PFSK-1 (cell line): ENCODE measurements at regions not wholly inside any gene's neighbourhood (a gene's known extent, or its start where the extent isn't known, plus 50 kb on each side); places are given as distances from the start of the nearest gene placed in this dataset.

Source experiments
- POLR2AphosphoS5 ChIP-seq: IDR thresholded peaks from 2 replicates; pipeline ENCODE4 v1.6.1; 2012; ENCODE audit warnings: low read depth, mild to moderate bottlenecking, control low read depth, low read length, moderate library complexity
- SIN3A ChIP-seq: IDR thresholded peaks from 2 replicates; pipeline ENCODE4 v1.6.1; 2012; ENCODE audit warnings: mild to moderate bottlenecking, low read length, moderate library complexity, borderline replicate concordance; ENCODE audit not compliant: insufficient read depth
- TAF1 ChIP-seq: IDR thresholded peaks from 2 replicates; pipeline ENCODE4 v1.6.1; 2012; ENCODE audit warnings: low read length, control low read depth, borderline replicate concordance; ENCODE audit not compliant: insufficient read depth
- TF ChIP-seq, protein P1 (sequence below), 2 experiments: IDR thresholded peaks; 2 replicates each; pipeline versions ENCODE4 v1.6.1 to v1.8.0; 2011 to 2012; ENCODE audit warnings: low read depth in 2 of 2, low read length in 2 of 2, control low read depth in 1 of 2, inconsistent platforms in 1 of 2, mild to moderate bottlenecking in 1 of 2, moderate library complexity in 1 of 2; ENCODE audit not compliant: insufficient read depth in 1 of 2

DNA sequence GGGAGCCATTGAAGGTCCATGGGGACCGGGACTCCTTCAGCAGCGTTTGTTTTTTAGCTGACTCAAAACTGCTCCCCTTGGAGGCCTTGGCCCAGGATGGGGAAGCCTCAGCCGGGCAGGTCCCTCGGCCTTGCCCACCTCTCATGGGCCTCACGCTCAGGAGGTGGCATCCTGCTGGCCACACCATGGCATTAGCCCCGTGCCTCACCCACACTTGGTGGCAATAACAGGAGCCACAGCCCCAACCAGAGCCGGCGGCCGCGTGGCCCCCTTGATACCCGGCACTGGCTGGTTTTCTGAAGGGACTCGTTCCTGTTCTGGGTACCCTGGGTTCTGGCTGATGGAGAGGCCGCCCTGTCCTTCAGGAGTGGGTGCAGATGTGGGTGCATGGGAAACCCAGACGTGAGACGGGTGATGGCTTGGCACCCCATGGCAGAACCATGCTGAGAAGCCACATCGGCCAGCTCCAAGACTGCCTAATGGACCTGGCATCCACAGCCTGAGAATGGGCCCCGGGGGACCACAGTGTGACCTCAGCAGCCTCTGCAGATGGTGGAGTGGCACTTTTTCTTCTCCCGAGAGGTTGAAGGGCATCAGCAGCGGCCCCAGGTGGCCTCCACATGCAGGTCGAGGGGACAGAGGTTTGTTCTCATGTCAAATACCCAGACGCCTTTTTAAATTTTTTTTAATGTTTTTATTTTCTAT lies 49.8 kb upstream of the PPARA start:
- no peak for TF ChIP-seq TAF1
- TF ChIP-seq, protein P1, sequence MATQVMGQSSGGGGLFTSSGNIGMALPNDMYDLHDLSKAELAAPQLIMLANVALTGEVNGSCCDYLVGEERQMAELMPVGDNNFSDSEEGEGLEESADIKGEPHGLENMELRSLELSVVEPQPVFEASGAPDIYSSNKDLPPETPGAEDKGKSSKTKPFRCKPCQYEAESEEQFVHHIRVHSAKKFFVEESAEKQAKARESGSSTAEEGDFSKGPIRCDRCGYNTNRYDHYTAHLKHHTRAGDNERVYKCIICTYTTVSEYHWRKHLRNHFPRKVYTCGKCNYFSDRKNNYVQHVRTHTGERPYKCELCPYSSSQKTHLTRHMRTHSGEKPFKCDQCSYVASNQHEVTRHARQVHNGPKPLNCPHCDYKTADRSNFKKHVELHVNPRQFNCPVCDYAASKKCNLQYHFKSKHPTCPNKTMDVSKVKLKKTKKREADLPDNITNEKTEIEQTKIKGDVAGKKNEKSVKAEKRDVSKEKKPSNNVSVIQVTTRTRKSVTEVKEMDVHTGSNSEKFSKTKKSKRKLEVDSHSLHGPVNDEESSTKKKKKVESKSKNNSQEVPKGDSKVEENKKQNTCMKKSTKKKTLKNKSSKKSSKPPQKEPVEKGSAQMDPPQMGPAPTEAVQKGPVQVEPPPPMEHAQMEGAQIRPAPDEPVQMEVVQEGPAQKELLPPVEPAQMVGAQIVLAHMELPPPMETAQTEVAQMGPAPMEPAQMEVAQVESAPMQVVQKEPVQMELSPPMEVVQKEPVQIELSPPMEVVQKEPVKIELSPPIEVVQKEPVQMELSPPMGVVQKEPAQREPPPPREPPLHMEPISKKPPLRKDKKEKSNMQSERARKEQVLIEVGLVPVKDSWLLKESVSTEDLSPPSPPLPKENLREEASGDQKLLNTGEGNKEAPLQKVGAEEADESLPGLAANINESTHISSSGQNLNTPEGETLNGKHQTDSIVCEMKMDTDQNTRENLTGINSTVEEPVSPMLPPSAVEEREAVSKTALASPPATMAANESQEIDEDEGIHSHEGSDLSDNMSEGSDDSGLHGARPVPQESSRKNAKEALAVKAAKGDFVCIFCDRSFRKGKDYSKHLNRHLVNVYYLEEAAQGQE (IDR thresholded peaks at IDR 0.05; ENCODE audit: insufficient read depth in 1 of 2, low read depth in 2 of 2, low read length in 2 of 2) = no peak
- TF ChIP-seq POLR2AphosphoS5 = no peak
- no peak for TF ChIP-seq SIN3A
